OCI-LY7 (cell line): ENCODE measurements at regions not wholly inside any gene's neighbourhood (a gene's known extent, or its start where the extent isn't known, plus 50 kb on each side); places are given as distances from the start of the nearest gene placed in this dataset.

Experiments used
- BruUV-seq: library from RNA; stranded (reverse); fragments of 400-500 nt; replicated peaks from 2 replicates; lab custom pipeline; 2021; lab: Mats Ljungman, UMichigan
- CTCF ChIA-PET: fragments of 300-600 bp; sonication (Branson Sonifier 250); formaldehyde crosslinking; loops from one replicate; lab custom pipeline; 2022; ENCODE audit warnings: antibody characterized with exemption; ENCODE audit not compliant: unreplicated experiment; lab: Charles Lee
- POLR2A ChIA-PET: fragments of 300-600 bp; sonication (Branson Sonifier 250); formaldehyde crosslinking; loops from one replicate; lab custom pipeline; 2022; ENCODE audit warnings: antibody characterized with exemption; lab: Charles Lee
- DNase-seq: peaks from one replicate; pipeline ENCODE4 v3.0.0-alpha.2; 2015; ENCODE audit warnings: low spot score
- H2AFZ ChIP-seq: fragments of 200-600 bp; sonication (generic), shearing (Covaris generic); 2 replicates; pipeline ENCODE4 v1.6.1; 2014; ENCODE audit warnings: mild to moderate bottlenecking, antibody characterized with exemption, low read length, moderate library complexity
- H3K27ac ChIP-seq: fragments of 200-600 bp; sonication (generic); 2 replicates; pipeline ENCODE4 v1.5.1; 2014; ENCODE audit warnings: mixed run types, low read depth, mild to moderate bottlenecking, moderate library complexity, low read length, inconsistent platforms; ENCODE audit not compliant: poor library complexity, severe bottlenecking
- H3K36me3 ChIP-seq: fragments of 200-600 bp; sonication (generic); 2 replicates; pipeline ENCODE4 v1.6.1; 2014; ENCODE audit warnings: mild to moderate bottlenecking, antibody characterized with exemption, low read length, moderate library complexity, mixed read lengths; ENCODE audit not compliant: insufficient read depth
- H3K4me1 ChIP-seq: fragments of 200-600 bp; sonication (generic); 2 replicates; pipeline ENCODE4 v1.5.1; 2014; ENCODE audit warnings: mild to moderate bottlenecking, low read length; ENCODE audit not compliant: insufficient read depth, poor library complexity, severe bottlenecking
- H3K4me2 ChIP-seq: fragments of 200-600 bp; sonication (generic); 2 replicates; pipeline ENCODE4 v1.6.1; 2014; ENCODE audit warnings: mild to moderate bottlenecking, low read length
- H3K4me3 ChIP-seq: fragments of 200-600 bp; sonication (generic); 2 replicates; pipeline ENCODE4 v1.5.1; 2014; ENCODE audit warnings: mild to moderate bottlenecking, low read depth, low read length; ENCODE audit not compliant: poor library complexity, severe bottlenecking
- H3K79me2 ChIP-seq: fragments of 200-600 bp; sonication (generic); 2 replicates; pipeline ENCODE4 v1.6.1; 2016; ENCODE audit warnings: low read depth, mild to moderate bottlenecking, low read length, moderate library complexity, mixed read lengths; ENCODE audit not compliant: insufficient read depth
- H3K9me2 ChIP-seq: fragments of 200-600 bp; sonication (generic); 2 replicates; pipeline ENCODE4 v1.6.1; 2016; ENCODE audit warnings: mild to moderate bottlenecking, low read length, mixed read lengths; ENCODE audit not compliant: insufficient read depth
- H3K9me3 ChIP-seq: fragments of 200-600 bp; sonication (generic); 2 replicates; pipeline ENCODE4 v1.6.1; 2014; ENCODE audit warnings: mild to moderate bottlenecking, mixed run types, low read length, mixed read lengths
- H4K20me1 ChIP-seq: fragments of 200-600 bp; sonication (generic); 2 replicates; pipeline ENCODE4 v1.6.1; 2014; ENCODE audit warnings: mild to moderate bottlenecking, antibody characterized with exemption, low read length, moderate library complexity, mixed read lengths; ENCODE audit not compliant: insufficient read depth
- CTCF ChIP-seq: fragments of 200-600 bp; sonication (generic); conservative IDR thresholded peaks from 2 replicates; pipeline ENCODE4 v1.5.1; 2014; ENCODE audit warnings: mild to moderate bottlenecking, antibody characterized with exemption, low read length, moderate library complexity, mixed read lengths
- EZH2phosphoT487 ChIP-seq: fragments of 200-600 bp; sonication (generic); IDR thresholded peaks from 2 replicates; pipeline ENCODE4 v1.6.1; 2018; ENCODE audit warnings: low read depth, borderline replicate concordance, mild to moderate bottlenecking, mixed run types, antibody characterized with exemption, low read length, moderate library complexity, mixed read lengths
- intact Hi-C: fragments of 100-400 bp; cut with micrococcal nuclease; formaldehyde crosslinking; loops from one replicate; pipeline ENCODE4 v1.10.0; 2022; ENCODE audit not compliant: unreplicated experiment

- DNase-seq = no peak
- H3K9me3 ChIP-seq = no peaks in the 10 kb centered on the region
- H3K4me2 ChIP-seq = no peak overlapping the region
- intact Hi-C loops = no loop called here
- BruUV-seq = no TSS peak
- H4K20me1 ChIP-seq = no peaks in the 10 kb centered on the region
- H3K27ac ChIP-seq = no peak overlapping the region
- no peaks in the 10 kb centered on the region for H3K79me2 ChIP-seq
- no peaks in the 10 kb centered on the region for H3K36me3 ChIP-seq
- CTCF ChIA-PET = no interaction called here
- H3K9me2 ChIP-seq = no peaks in the 10 kb centered on the region
- H3K4me3 ChIP-seq = no peak overlapping the region
- TF ChIP-seq EZH2phosphoT487 (no peak), CTCF (no peak)
- H2AFZ ChIP-seq = no peak overlapping the region
- POLR2A ChIA-PET = no interaction called here
- no peaks in the 10 kb centered on the region for H3K4me1 ChIP-seq
Observed at GRCh38 chr2:120990451-120990871, 254.8 kb downstream of the GLI2 start.

GRCh38 chr2:120991441-120991840, 255.8 kb downstream of the GLI2 start:
- Histone ChIP-seq H3K4me2 (no peak overlapping the region), H4K20me1 (no peaks in the 10 kb centered on the region), H3K27ac (no peak overlapping the region), H3K9me2 (no peaks in the 10 kb centered on the region), H3K4me3 (no peak overlapping the region), H3K36me3 (no peaks in the 10 kb centered on the region), H2AFZ (no peak overlapping the region), H3K4me1 (no peaks in the 10 kb centered on the region), H3K9me3 (no peaks in the 10 kb centered on the region), H3K79me2 (no peaks in the 10 kb centered on the region)
- intact Hi-C loops = no loop called here
- ChIA-PET POLR2A (no interaction called here), CTCF (no interaction called here)
- no peak for DNase-seq
- no TSS peak for BruUV-seq
- no peak for TF ChIP-seq EZH2phosphoT487
- no peak for TF ChIP-seq CTCF

GRCh38 chr2:120992791-120993555, 257.3 kb downstream of the GLI2 start:
- H2AFZ ChIP-seq = no peak overlapping the region
- no peak overlapping the region for H3K4me2 ChIP-seq
- H4K20me1 ChIP-seq = no peaks in the 10 kb centered on the region
- no peaks in the 10 kb centered on the region for H3K9me3 ChIP-seq
- TF ChIP-seq CTCF (no peak), EZH2phosphoT487 (no peak)
- H3K4me1 ChIP-seq = no peaks in the 10 kb centered on the region
- intact Hi-C loops = no loop called here
- no peak overlapping the region for H3K4me3 ChIP-seq
- no peaks in the 10 kb centered on the region for H3K79me2 ChIP-seq
- no peaks in the 10 kb centered on the region for H3K9me2 ChIP-seq
- CTCF ChIA-PET = no interaction called here
- POLR2A ChIA-PET = no interaction called here
- BruUV-seq = no TSS peak
- H3K27ac ChIP-seq = no peak overlapping the region
- H3K36me3 ChIP-seq = no peaks in the 10 kb centered on the region
- DNase-seq = no peak
